HepG2 (cell line): ENCODE measurements at regions not wholly inside any gene's neighbourhood (a gene's known extent, or its start where the extent isn't known, plus 50 kb on each side); places are given as distances from the start of the nearest gene placed in this dataset.

ENCODE experiments used
- AGO1 ChIP-seq: fragments of 200-400 bp; formaldehyde crosslinking; IDR thresholded peaks from 2 replicates; pipeline ENCODE4 v1.6.1; 2017; ENCODE audit warnings: mild to moderate bottlenecking, low read depth, low read length, moderate library complexity; ENCODE audit not compliant: poor library complexity, severe bottlenecking
- ATF6 ChIP-seq: sonication (generic); formaldehyde crosslinking; conservative IDR thresholded peaks from 2 replicates; pipeline ENCODE4 v1.4.0; 2020; ENCODE audit warnings: missing genetic modification reagents
- FIP1L1 ChIP-seq: fragments of 200-400 bp; formaldehyde crosslinking; IDR thresholded peaks from 2 replicates; pipeline ENCODE4 v1.6.1; 2018; ENCODE audit warnings: low read depth, mild to moderate bottlenecking, low read length, moderate library complexity, borderline replicate concordance; ENCODE audit not compliant: insufficient read depth
- FOXP1 ChIP-seq, 2 experiments: fragments of 450-650 bp in 1 of 2; IDR thresholded peaks; 2 replicates each; pipeline ENCODE4 v1.6.1; 2017 to 2018; ENCODE audit warnings: antibody characterized with exemption in 1 of 2
- HMGA1 ChIP-seq: sonication (generic); formaldehyde crosslinking; conservative IDR thresholded peaks from 2 replicates; pipeline ENCODE4 v1.4.0; 2020; ENCODE audit warnings: missing genetic modification reagents
- ISL2 ChIP-seq: sonication (generic); formaldehyde crosslinking; IDR thresholded peaks from 2 replicates; pipeline ENCODE4 v1.5.0; 2020; ENCODE audit warnings: missing genetic modification reagents
- MATR3 ChIP-seq: sonication (generic); formaldehyde crosslinking; IDR thresholded peaks from 2 replicates; pipeline ENCODE4 v1.4.0; 2020; ENCODE audit warnings: missing genetic modification reagents
- MIER2 ChIP-seq: IDR thresholded peaks from 2 replicates; pipeline ENCODE4 v1.6.1; 2016; ENCODE audit warnings: missing biosample characterization, missing genetic modification reagents
- NCOR1 ChIP-seq: fragments of 200-600 bp; sonication (generic); IDR thresholded peaks from 2 replicates; pipeline ENCODE4 v1.7.0; 2017; ENCODE audit warnings: antibody characterized with exemption, low read length, borderline replicate concordance
- PAXIP1 ChIP-seq: sonication (generic); formaldehyde crosslinking; conservative IDR thresholded peaks from 2 replicates; pipeline ENCODE4 v1.4.0; 2020; ENCODE audit warnings: mild to moderate bottlenecking, missing genetic modification reagents, moderate library complexity
- RBM39 ChIP-seq: fragments of 200-400 bp; formaldehyde crosslinking; IDR thresholded peaks from one replicate; pipeline ENCODE4 v1.6.1; 2018; ENCODE audit warnings: antibody characterized with exemption, mild to moderate bottlenecking, low read depth, low read length; ENCODE audit not compliant: poor library complexity, severe bottlenecking
- SCMH1 ChIP-seq: sonication (generic); formaldehyde crosslinking; IDR thresholded peaks from 2 replicates; pipeline ENCODE4 v1.9.0; 2021; ENCODE audit warnings: missing genetic modification reagents, mild to moderate bottlenecking, borderline replicate concordance
- SOX5 ChIP-seq: IDR thresholded peaks from 2 replicates; pipeline ENCODE4 v1.6.1; 2016; ENCODE audit warnings: borderline replicate concordance
- ZBTB2 ChIP-seq: sonication (generic); formaldehyde crosslinking; IDR thresholded peaks from 2 replicates; pipeline ENCODE4 v1.8.0; 2022; ENCODE audit warnings: low read depth, missing genetic modification reagents
- ZNF274 ChIP-seq: sonication (generic); formaldehyde crosslinking; IDR thresholded peaks from 2 replicates; pipeline ENCODE4 v1.5.1; 2020; ENCODE audit warnings: mild to moderate bottlenecking, missing genetic modification reagents
- ZNF598 ChIP-seq: sonication (generic); formaldehyde crosslinking; IDR thresholded peaks from 2 replicates; pipeline ENCODE4 v1.5.1; 2020; ENCODE audit warnings: mild to moderate bottlenecking, missing genetic modification reagents, borderline replicate concordance
- ZNF709 ChIP-seq: sonication (generic); formaldehyde crosslinking; IDR thresholded peaks from 2 replicates; pipeline ENCODE4 v1.5.0; 2020; ENCODE audit warnings: mild to moderate bottlenecking, missing genetic modification reagents
- ZNF768 ChIP-seq: sonication (generic); formaldehyde crosslinking; IDR thresholded peaks from 2 replicates; pipeline ENCODE4 v1.4.0; 2020; ENCODE audit warnings: missing genetic modification reagents
- TF ChIP-seq, protein P1 (sequence below): sonication (generic); formaldehyde crosslinking; IDR thresholded peaks from 2 replicates; pipeline ENCODE4 v1.4.0; 2020; ENCODE audit warnings: missing genetic modification reagents, borderline replicate concordance
- TF ChIP-seq, protein P2 (sequence below): sonication (generic); formaldehyde crosslinking; IDR thresholded peaks from 2 replicates; pipeline ENCODE4 v1.4.0; 2020; ENCODE audit warnings: missing genetic modification reagents

DNA sequence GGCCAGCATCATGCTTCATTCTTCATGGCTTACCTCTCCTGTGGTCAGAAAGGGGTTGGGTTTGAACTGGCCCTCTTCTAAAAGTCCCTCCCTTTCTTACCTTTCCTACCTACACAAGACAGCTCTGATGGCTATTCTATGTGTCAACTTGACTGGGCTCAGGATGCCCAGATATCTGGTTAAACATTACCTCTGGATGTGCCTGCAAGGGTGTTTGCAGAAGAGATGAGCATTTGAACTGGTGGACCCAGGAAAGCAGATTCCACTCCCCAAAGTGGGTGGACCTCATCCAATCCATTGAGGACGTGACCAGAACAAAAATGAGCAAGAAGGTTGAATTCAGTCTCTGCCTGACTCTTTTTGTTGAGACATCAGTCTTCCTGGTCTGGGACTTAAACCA is 79.0 kb upstream of the TCF7L2 start (continued):
- TF ChIP-seq ATF6, result no peak
- TF ChIP-seq ZNF768 (CRISPR knock-in tag), result no peak
- no peak for TF ChIP-seq ISL2 (CRISPR knock-in tag)
- no peak for TF ChIP-seq FIP1L1
- no peak for TF ChIP-seq ZNF709 (CRISPR knock-in tag)
- no peak for TF ChIP-seq HMGA1 (CRISPR knock-in tag)
- TF ChIP-seq AGO1, result no peak
- no peak for TF ChIP-seq RBM39
- no peak for TF ChIP-seq ZBTB2 (CRISPR knock-in tag)
- TF ChIP-seq, protein P1, sequence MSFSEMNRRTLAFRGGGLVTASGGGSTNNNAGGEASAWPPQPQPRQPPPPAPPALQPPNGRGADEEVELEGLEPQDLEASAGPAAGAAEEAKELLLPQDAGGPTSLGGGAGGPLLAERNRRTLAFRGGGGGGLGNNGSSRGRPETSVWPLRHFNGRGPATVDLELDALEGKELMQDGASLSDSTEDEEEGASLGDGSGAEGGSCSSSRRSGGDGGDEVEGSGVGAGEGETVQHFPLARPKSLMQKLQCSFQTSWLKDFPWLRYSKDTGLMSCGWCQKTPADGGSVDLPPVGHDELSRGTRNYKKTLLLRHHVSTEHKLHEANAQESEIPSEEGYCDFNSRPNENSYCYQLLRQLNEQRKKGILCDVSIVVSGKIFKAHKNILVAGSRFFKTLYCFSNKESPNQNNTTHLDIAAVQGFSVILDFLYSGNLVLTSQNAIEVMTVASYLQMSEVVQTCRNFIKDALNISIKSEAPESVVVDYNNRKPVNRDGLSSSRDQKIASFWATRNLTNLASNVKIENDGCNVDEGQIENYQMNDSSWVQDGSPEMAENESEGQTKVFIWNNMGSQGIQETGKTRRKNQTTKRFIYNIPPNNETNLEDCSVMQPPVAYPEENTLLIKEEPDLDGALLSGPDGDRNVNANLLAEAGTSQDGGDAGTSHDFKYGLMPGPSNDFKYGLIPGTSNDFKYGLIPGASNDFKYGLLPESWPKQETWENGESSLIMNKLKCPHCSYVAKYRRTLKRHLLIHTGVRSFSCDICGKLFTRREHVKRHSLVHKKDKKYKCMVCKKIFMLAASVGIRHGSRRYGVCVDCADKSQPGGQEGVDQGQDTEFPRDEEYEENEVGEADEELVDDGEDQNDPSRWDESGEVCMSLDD, result no peak
- no peak for TF ChIP-seq MIER2 (CRISPR knock-in tag)
- TF ChIP-seq, protein P2, sequence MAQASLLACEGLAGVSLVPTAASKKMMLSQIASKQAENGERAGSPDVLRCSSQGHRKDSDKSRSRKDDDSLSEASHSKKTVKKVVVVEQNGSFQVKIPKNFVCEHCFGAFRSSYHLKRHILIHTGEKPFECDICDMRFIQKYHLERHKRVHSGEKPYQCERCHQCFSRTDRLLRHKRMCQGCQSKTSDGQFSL (CRISPR knock-in tag), result no peak
- TF ChIP-seq FOXP1 (IDR thresholded peaks at IDR 0.05), result no peak
- no peak for TF ChIP-seq FOXP1 (CRISPR knock-in tag; IDR thresholded peaks at IDR 0.05)
- no peak for TF ChIP-seq NCOR1
- no peak for TF ChIP-seq ZNF274 (CRISPR knock-in tag)
- 0 out of 2 replicates have a peak, but pooled peaks have one; percentile 20 for TF ChIP-seq SOX5
- peak; percentile 66 for TF ChIP-seq PAXIP1 (CRISPR knock-in tag)
- no peak for TF ChIP-seq MATR3 (CRISPR knock-in tag)
- no peak for TF ChIP-seq ZNF598 (CRISPR knock-in tag)
- no peak for TF ChIP-seq SCMH1 (CRISPR knock-in tag)
